ENCODE measurements at regions not wholly inside any gene's neighbourhood (a gene's known extent, or its start where the extent isn't known, plus 50 kb on each side); places are given as distances from the start of the nearest gene placed in this dataset.

DNA sequence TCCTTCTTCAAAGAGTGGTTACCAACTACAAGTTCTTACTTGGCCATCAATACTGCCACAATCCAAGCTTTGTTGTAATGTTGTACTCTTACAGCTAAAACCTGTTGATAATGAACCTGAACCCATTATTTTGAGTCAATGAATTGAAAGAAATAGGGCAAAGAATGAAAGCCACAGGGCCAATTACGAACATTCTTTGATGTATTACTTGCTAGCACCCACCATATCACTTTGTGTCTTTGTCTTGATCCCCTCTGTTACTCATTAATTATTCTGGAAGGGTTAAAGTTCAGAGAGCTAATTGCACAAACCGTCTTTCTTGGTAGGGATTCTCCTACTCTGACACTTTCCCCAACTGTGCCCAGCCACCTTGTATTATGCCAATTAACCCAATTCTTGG lies 53.2 kb upstream of the TFEC start:
- ATAC-seq (ENCODE audit: low FRiP score) (no peak), DNase-seq (ENCODE audit: low spot score) (no peak)

DNA sequence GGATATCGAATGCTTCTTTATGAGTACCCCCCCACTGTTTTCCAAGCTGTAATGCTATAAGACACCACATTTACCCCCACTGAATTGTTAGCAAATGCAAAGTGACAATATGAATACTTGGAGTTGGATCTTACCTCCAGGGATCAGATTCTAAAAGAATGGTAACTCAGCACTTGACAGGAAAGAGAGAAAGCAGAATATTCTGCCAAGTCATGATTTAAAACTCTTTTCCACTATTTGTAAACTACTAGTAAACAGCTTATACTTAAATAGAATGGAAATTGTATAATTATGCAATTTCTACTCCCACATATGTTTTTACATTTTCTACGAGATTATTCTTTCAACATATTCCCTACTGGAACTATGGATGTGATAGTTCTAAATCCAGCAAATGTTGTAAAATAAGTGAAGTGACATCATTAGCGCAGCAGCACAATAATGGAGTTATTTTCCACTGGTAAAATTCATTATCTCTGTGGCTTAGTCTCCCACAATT lies 56.0 kb upstream of the TFEC start:
- no peak for ATAC-seq (ENCODE audit: low FRiP score)
- TF ChIP-seq CTCF (IDR thresholded peaks at IDR 0.05): no peak
- DNase-seq (ENCODE audit: low spot score): no peak

More for the DNA sequence above, 53.2 kb upstream of the TFEC start:
- no peak for TF ChIP-seq CTCF (IDR thresholded peaks at IDR 0.05)

- no peak for TF ChIP-seq CTCF (IDR thresholded peaks at IDR 0.05)
- DNase-seq (ENCODE audit: low spot score) (no peak), ATAC-seq (ENCODE audit: low FRiP score) (no peak)
Measured at GRCh38 chr7:116087291-116087690, 56.7 kb upstream of the TFEC start.

DNA sequence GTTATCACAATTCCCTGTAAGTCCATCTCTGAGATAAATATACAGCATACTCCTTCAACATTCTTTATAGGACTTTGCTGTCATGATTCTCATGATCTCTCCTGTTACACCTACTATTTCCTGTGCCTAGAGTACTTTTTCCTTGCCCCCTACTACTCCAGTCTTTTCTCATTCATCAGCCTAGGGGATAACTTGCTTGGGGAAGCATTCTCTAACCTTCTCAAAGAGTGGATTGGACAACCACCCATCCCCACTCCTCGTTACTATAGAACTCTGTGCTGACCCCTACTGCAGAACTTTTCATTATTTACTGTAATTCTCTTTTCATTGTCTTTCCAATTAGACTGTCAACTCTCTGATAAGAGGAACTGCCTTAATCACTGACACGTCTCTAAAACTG lies 57.4 kb upstream of the TFEC start:
- DNase-seq (ENCODE audit: low spot score) (no peak), ATAC-seq (ENCODE audit: low FRiP score) (no peak)
- TF ChIP-seq CTCF (IDR thresholded peaks at IDR 0.05): no peak

- no peak for DNase-seq (ENCODE audit: low spot score)
- ATAC-seq (ENCODE audit: low FRiP score): no peak
- no peak for TF ChIP-seq CTCF (IDR thresholded peaks at IDR 0.05)
Measured at GRCh38 chr7:116089293-116089692, 58.7 kb upstream of the TFEC start.

DNA sequence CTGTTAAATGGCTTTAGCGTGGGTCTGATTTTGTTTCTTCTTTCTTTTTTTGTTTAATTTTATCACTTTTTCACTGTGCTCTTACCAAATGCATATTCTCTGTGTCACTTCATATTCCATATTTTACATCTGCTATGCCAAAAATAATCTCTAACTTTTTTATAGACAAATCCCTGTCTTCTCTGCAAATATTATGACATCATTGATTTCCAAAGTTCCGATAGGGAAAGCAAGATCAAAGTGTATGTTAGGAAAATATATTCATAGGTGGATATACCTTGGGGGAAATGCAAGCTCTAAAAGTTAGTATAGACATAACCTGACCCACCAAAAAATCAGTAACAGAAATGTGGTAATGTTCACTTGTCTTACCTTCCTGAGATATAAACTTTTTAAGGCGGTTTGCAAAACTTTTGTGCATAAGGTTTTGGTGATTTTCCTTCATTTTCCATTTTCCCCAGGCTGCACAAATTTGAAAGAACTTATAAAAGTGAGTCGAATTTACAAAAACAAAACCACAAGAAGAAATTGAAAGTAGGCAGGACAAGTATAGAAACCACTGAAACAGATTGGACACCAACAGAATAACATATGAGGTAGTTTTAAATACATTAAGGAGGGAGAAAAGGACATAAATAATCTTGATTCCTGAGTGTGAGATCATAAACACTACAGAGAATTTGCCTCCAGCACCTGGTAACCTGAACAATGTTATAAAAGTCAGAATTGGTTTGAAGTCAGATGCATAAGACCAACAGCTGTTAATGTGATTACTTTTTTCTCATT lies 63.1 kb upstream of the TFEC start:
- ATAC-seq (ENCODE audit: low FRiP score) (no peak), DNase-seq (ENCODE audit: low spot score) (no peak)
- no peak for TF ChIP-seq CTCF (IDR thresholded peaks at IDR 0.05)

DNA sequence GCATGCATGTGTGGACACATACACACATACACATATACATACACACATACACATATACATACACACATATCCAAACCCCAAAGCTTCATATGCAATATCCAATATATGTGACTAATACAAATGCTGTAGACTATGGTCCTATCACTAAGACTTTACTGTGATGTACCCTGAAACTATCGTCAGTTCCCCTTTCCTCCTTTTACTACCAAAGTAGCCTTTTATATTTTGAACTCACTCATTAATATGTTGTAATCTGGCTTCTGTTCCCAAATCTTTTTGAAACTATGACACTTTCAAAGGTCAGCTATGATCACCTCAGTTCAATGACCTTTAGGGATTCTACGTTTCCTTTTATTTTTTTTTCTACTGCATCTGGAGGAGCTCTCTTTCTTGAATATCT lies 64.8 kb upstream of the TFEC start:
- DNase-seq (ENCODE audit: low spot score) (no peak), ATAC-seq (ENCODE audit: low FRiP score) (no peak)
- TF ChIP-seq CTCF (IDR thresholded peaks at IDR 0.05): no peak

Measured in omental fat pad (tissue), 3 donors.